Endothelial cell of umbilical vein (primary cell): ENCODE measurements at regions not wholly inside any gene's neighbourhood (a gene's known extent, or its start where the extent isn't known, plus 50 kb on each side); places are given as distances from the start of the nearest gene placed in this dataset.

Experiments used
- BruUV-seq: library from RNA; stranded (reverse); fragments of 400-500 nt; replicated peaks from 2 replicates; lab custom pipeline; 2021; lab: Mats Ljungman, UMichigan
- CTCF ChIA-PET: fragments of 300-600, 350-600 bp; sonication (Branson Sonifier 250); formaldehyde crosslinking; loops from one replicate; lab custom pipeline; 2021; ENCODE audit warnings: antibody characterized with exemption, inconsistent platforms; lab: Charles Lee
- POLR2A ChIA-PET: fragments of 300-600, 350-600 bp; sonication (Branson Sonifier 250); formaldehyde crosslinking; loops from one replicate; lab custom pipeline; 2021; ENCODE audit warnings: antibody characterized with exemption, inconsistent platforms; lab: Charles Lee
- DNase-seq: peaks from one replicate; pipeline ENCODE4 v3.0.0-alpha.2; 2011; ENCODE audit warnings: low read depth, low spot score
- FAIRE-seq: peaks from 2 replicates; lab custom pipeline; 2011; peaks lifted over from hg19 to GRCh38; lab: Jason Lieb, UNC
- H2AFZ ChIP-seq: 2 replicates; pipeline ENCODE4 v1.6.0; 2012; ENCODE audit warnings: low read depth, low read length, control low read depth, inconsistent platforms
- H3K27ac ChIP-seq: 2 replicates; pipeline ENCODE4 v1.5.1; 2011; ENCODE audit warnings: low read depth, mild to moderate bottlenecking, control low read depth, low read length, moderate library complexity; ENCODE audit not compliant: insufficient read depth
- H3K27me3 ChIP-seq, 2 experiments: 2 replicates each; pipeline versions ENCODE4 v1.6.0 to v1.6.1; 2011; ENCODE audit warnings: low read length in 2 of 2, mixed read lengths in 1 of 2; ENCODE audit not compliant: control insufficient read depth in 2 of 2, insufficient read depth in 2 of 2
- H3K36me3 ChIP-seq, 2 experiments: 2 replicates in 1 of 2; 3 replicates in 1 of 2; pipeline ENCODE4 v1.5.1; 2011; ENCODE audit warnings: low read length in 2 of 2, mild to moderate bottlenecking in 1 of 2, moderate library complexity in 1 of 2; ENCODE audit not compliant: control insufficient read depth in 2 of 2, insufficient read depth in 2 of 2; ENCODE audit errors: extremely low read depth in 1 of 2
- H3K4me1 ChIP-seq: 3 replicates; pipeline ENCODE4 v1.5.1; 2011; ENCODE audit warnings: mild to moderate bottlenecking, low read length; ENCODE audit not compliant: control insufficient read depth, insufficient read depth; ENCODE audit errors: extremely low read depth
- H3K4me2 ChIP-seq: 2 replicates; pipeline ENCODE4 v1.6.1; 2011; ENCODE audit warnings: low read length, control low read depth, mixed read lengths; ENCODE audit not compliant: insufficient read depth
- H3K4me3 ChIP-seq, 3 experiments: fragments of 200-600 bp in 1 of 3; sonication (generic), shearing (Covaris generic) in 1 of 3; replicated peaks in 1 of 3; 2 replicates each; pipeline ENCODE4 v1.5.1; 2011 to 2016; ENCODE audit warnings: control low read depth in 3 of 3, low read length in 3 of 3, mild to moderate bottlenecking in 2 of 3, inconsistent platforms in 1 of 3, low read depth in 1 of 3, moderate library complexity in 1 of 3; ENCODE audit not compliant: insufficient read depth in 1 of 3
- H3K79me2 ChIP-seq: 2 replicates; pipeline ENCODE4 v1.6.0; 2012; ENCODE audit warnings: low read length, inconsistent platforms; ENCODE audit not compliant: control insufficient read depth, insufficient read depth
- H3K9ac ChIP-seq: replicated peaks from 2 replicates; pipeline ENCODE3; 2011; ENCODE audit warnings: low read length, control low read depth; ENCODE audit not compliant: insufficient read depth; ENCODE audit errors: extremely low read depth
- H3K9me1 ChIP-seq: replicated peaks from 3 replicates; pipeline ENCODE4 v1.6.0; 2011; ENCODE audit warnings: mild to moderate bottlenecking, low read length; ENCODE audit not compliant: control insufficient read depth, insufficient read depth; ENCODE audit errors: extremely low read depth
- H3K9me3 ChIP-seq: replicated peaks from 2 replicates; pipeline ENCODE4 v1.5.1; 2012; ENCODE audit warnings: low read length, inconsistent platforms; ENCODE audit not compliant: control insufficient read depth, insufficient read depth
- H4K20me1 ChIP-seq: replicated peaks from 2 replicates; pipeline ENCODE3; 2011; ENCODE audit warnings: mild to moderate bottlenecking, low read length; ENCODE audit not compliant: control insufficient read depth, insufficient read depth; ENCODE audit errors: extremely low read depth
- CTCF ChIP-seq, 2 donors: IDR thresholded peaks; 1 replicate in 1 of 2; 2 replicates in 1 of 2; pipeline ENCODE4 v1.5.1; 2011; ENCODE audit warnings: low read length in 2 of 2, mild to moderate bottlenecking in 2 of 2, moderate library complexity in 2 of 2, control low read depth in 1 of 2, inconsistent platforms in 1 of 2, low read depth in 1 of 2; ENCODE audit not compliant: insufficient read depth in 1 of 2; ENCODE audit errors: extremely low read depth in 1 of 2
- EZH2 ChIP-seq: IDR thresholded peaks from 2 replicates; pipeline ENCODE4 v1.6.1; 2012; ENCODE audit warnings: borderline replicate concordance, low read depth, mild to moderate bottlenecking, moderate library complexity, low read length, inconsistent platforms; ENCODE audit not compliant: severe bottlenecking
- FOS ChIP-seq: IDR thresholded peaks from 2 replicates; pipeline ENCODE4 v1.6.1; 2011; ENCODE audit warnings: mild to moderate bottlenecking, low read length, moderate library complexity, borderline replicate concordance; ENCODE audit not compliant: insufficient read depth
- GATA2 ChIP-seq: IDR thresholded peaks from 2 replicates; pipeline ENCODE4 v1.7.0; 2011; ENCODE audit warnings: low read depth, mild to moderate bottlenecking, moderate library complexity, mixed read lengths, low read length; ENCODE audit not compliant: insufficient read length, insufficient read depth
- JUN ChIP-seq: IDR thresholded peaks from 2 replicates; pipeline ENCODE4 v1.6.1; 2011; ENCODE audit warnings: borderline replicate concordance, low read depth; ENCODE audit not compliant: insufficient read length, insufficient read depth
- MAX ChIP-seq: IDR thresholded peaks from 2 replicates; pipeline ENCODE4 v1.6.1; 2011; ENCODE audit not compliant: insufficient read depth, insufficient read length
- MYC ChIP-seq: IDR thresholded peaks from one replicate; pipeline ENCODE4 v1.6.1; 2011; ENCODE audit warnings: mild to moderate bottlenecking, low read depth, low read length
- POLR2A ChIP-seq: IDR thresholded peaks from 2 replicates; pipeline ENCODE4 v1.6.1; 2012; ENCODE audit warnings: low read depth, mild to moderate bottlenecking, control low read depth, low read length
- POLR2AphosphoS5 ChIP-seq: IDR thresholded peaks from 2 replicates; pipeline ENCODE4 v1.6.1; 2012; ENCODE audit warnings: low read depth, mild to moderate bottlenecking, control low read depth, low read length, moderate library complexity; ENCODE audit not compliant: insufficient read depth
- dilution Hi-C: fragments of 300-500 bp; cut with MboI; formaldehyde crosslinking; loops from one replicate; pipeline ENCODE4 v1.15.0; 2019; ENCODE audit warnings: low sequenced_read_pairs; ENCODE audit not compliant: extremely low pct_ligation_motif_present
- intact Hi-C: fragments of 100-400 bp; cut with micrococcal nuclease; formaldehyde crosslinking; loops from one replicate; pipeline ENCODE4 v1.10.0; 2022

GRCh38 chr4:157667836-157668235 lies 447.3 kb downstream of the GRIA2 start:
- BruUV-seq = no TSS peak
- Histone ChIP-seq H2AFZ (no peak overlapping the region), H3K4me3 (no peak overlapping the region), H3K9ac (no peak overlapping the region), H3K27ac (no peak overlapping the region), H3K9me3 (no peaks in the 10 kb centered on the region), H3K27me3 (no peaks in the 10 kb centered on the region), H3K36me3 (no peaks in the 10 kb centered on the region), H4K20me1 (no peaks in the 10 kb centered on the region), H3K4me1 (no peaks in the 10 kb centered on the region), H3K4me2 (no peak overlapping the region), H3K9me1 (no peaks in the 10 kb centered on the region), H3K79me2 (no peaks in the 10 kb centered on the region)
- DNase-seq (no peak), FAIRE-seq (no peak)
- ChIA-PET CTCF (interaction anchor here (0.6 kb wide), 1 partner anchor 437 kb away, joined by 6 read pairs; no protein-coding TSS in a partner anchor), POLR2A (no interaction called here)
- TF ChIP-seq EZH2 (no peak), FOS (no peak), MAX (no peak), GATA2 (no peak), JUN (no peak), CTCF (IDR thresholded peaks at IDR 0.05; ENCODE audit: extremely low read depth in 1 of 2, insufficient read depth in 1 of 2, low read depth in 1 of 2, low read length in 2 of 2) (no peak), POLR2AphosphoS5 (no peak), MYC (no peak), POLR2A (no peak)
- intact Hi-C loops (no loop called here), dilution Hi-C loops (no loop called here)
